Stimulated activated CD8-positive, alpha-beta memory T cell treated with anti-CD3 and anti-CD28 coated beads, Interleukin-4, amount 100 ng/mL, for 48 hours (primary cell): ENCODE measurements at regions not wholly inside any gene's neighbourhood (a gene's known extent, or its start where the extent isn't known, plus 50 kb on each side); places are given as distances from the start of the nearest gene placed in this dataset.
"Not testable (repeated sequence)": the region's sequence is repeated elsewhere in the genome, so short reads cannot be mapped to it uniquely, and the experiment has no call there.

ENCODE experiments used
- DNase-seq: peaks from one replicate; pipeline ENCODE4 v3.0.0-alpha.2; 2020

- no peak for DNase-seq
Measured at GRCh38 chr9:102941868-102942267, 53.3 kb upstream of the CYLC2 start.

GRCh38 chr9:102922526-102922925 lies 72.6 kb upstream of the CYLC2 start:
- DNase-seq: no peak

- DNase-seq: no peak
Measured at GRCh38 chr9:102911185-102911584, 83.9 kb upstream of the CYLC2 start.

GRCh38 chr9:102905795-102906194 lies 89.3 kb upstream of the CYLC2 start:
- not testable (repeated sequence) for DNase-seq

- no peak for DNase-seq
Measured at GRCh38 chr9:102892025-102892424, 103.1 kb upstream of the CYLC2 start.

- not testable (repeated sequence) for DNase-seq
Measured at GRCh38 chr9:102888747-102889146, 106.4 kb upstream of the CYLC2 start.

GRCh38 chr9:102875687-102876086 lies 119.4 kb upstream of the CYLC2 start:
- no peak for DNase-seq

GRCh38 chr9:102867488-102867887 lies 127.6 kb upstream of the CYLC2 start:
- DNase-seq: no peak

- no peak for DNase-seq
Measured at GRCh38 chr9:102862478-102862877, 132.7 kb upstream of the CYLC2 start.

GRCh38 chr9:102855641-102856040 lies 139.5 kb upstream of the CYLC2 start:
- DNase-seq: no peak

GRCh38 chr9:102845827-102846371 lies 149.2 kb upstream of the CYLC2 start:
- DNase-seq: no peak

- no peak for DNase-seq
Measured at GRCh38 chr9:102844716-102845115, 150.4 kb upstream of the CYLC2 start.

- DNase-seq: no peak
Measured at GRCh38 chr9:102842423-102842822, 152.7 kb upstream of the CYLC2 start.

- no peak for DNase-seq
Measured at GRCh38 chr9:102841376-102841775, 153.8 kb upstream of the CYLC2 start.

- DNase-seq: no peak
Measured at GRCh38 chr9:102840335-102840734, 154.8 kb upstream of the CYLC2 start.

- no peak for DNase-seq
Measured at GRCh38 chr9:102832814-102833213, 162.3 kb upstream of the CYLC2 start.

- no peak for DNase-seq
Measured at GRCh38 chr9:102796244-102796643, 198.9 kb upstream of the CYLC2 start.

- no peak for DNase-seq
Measured at GRCh38 chr9:102795532-102795931, 199.6 kb upstream of the CYLC2 start.

- DNase-seq: no peak
Measured at GRCh38 chr9:102779356-102779755, 215.8 kb upstream of the CYLC2 start.

- DNase-seq: no peak
Measured at GRCh38 chr9:102778746-102779145, 216.4 kb upstream of the CYLC2 start.

GRCh38 chr9:102770704-102771103 lies 224.4 kb upstream of the CYLC2 start:
- no peak for DNase-seq

- DNase-seq: no peak
Measured at GRCh38 chr9:102769307-102769706, 225.8 kb upstream of the CYLC2 start.

- DNase-seq: no peak
Measured at GRCh38 chr9:102768002-102768401, 227.1 kb upstream of the CYLC2 start.

GRCh38 chr9:102767076-102767475 lies 228.1 kb upstream of the CYLC2 start:
- no peak for DNase-seq

GRCh38 chr9:102740578-102740977 lies 254.6 kb upstream of the CYLC2 start:
- DNase-seq: no peak

GRCh38 chr9:102728946-102729345 lies 266.2 kb upstream of the CYLC2 start:
- DNase-seq: no peak
